ENCODE measurements at regions not wholly inside any gene's neighbourhood (a gene's known extent, or its start where the extent isn't known, plus 50 kb on each side); places are given as distances from the start of the nearest gene placed in this dataset.

GRCh38 chr5:174246743-174247142 lies 201.2 kb downstream of the NSG2 start:
- ChIA-PET POLR2A (interaction anchor here (0.8 kb wide), 1 partner anchor 9 kb away, joined by 3 read pairs; no protein-coding TSS in a partner anchor), CTCF (ENCODE audit: unreplicated experiment) (no interaction called here)
- no peak overlapping the region for H3K27ac ChIP-seq (ENCODE audit: low read depth, low read length, poor library complexity, severe bottlenecking)
- no peak for TF ChIP-seq CTCF (conservative IDR thresholded peaks at IDR 0.05; ENCODE audit: low read length)
- TF ChIP-seq EZH2phosphoT487 (IDR thresholded peaks at IDR 0.05; ENCODE audit: borderline replicate concordance, low read depth, low read length): no peak
- H3K9me3 ChIP-seq (ENCODE audit: low read length): no peaks in the 10 kb centered on the region
- H3K4me1 ChIP-seq (ENCODE audit: insufficient read depth, low read length, poor library complexity, severe bottlenecking): no peaks in the 10 kb centered on the region
- H3K4me3 ChIP-seq (ENCODE audit: low read depth, low read length, poor library complexity, severe bottlenecking): no peak overlapping the region
- no peaks in the 10 kb centered on the region for H3K79me2 ChIP-seq (ENCODE audit: insufficient read depth, low read depth, low read length)
- H4K20me1 ChIP-seq (ENCODE audit: insufficient read depth, low read length): no peaks in the 10 kb centered on the region
- H3K9me2 ChIP-seq (ENCODE audit: insufficient read depth, low read length): no peaks in the 10 kb centered on the region
- H2AFZ ChIP-seq (ENCODE audit: low read length): no peak overlapping the region
- intact Hi-C loops (cut with micrococcal nuclease; ENCODE audit: unreplicated experiment): no loop called here
- no peak overlapping the region for H3K4me2 ChIP-seq (ENCODE audit: low read length)
- DNase-seq (ENCODE audit: low spot score): no peak
- BruUV-seq (replicated peaks): no TSS peak
- no peaks in the 10 kb centered on the region for H3K36me3 ChIP-seq (ENCODE audit: insufficient read depth, low read length)

GRCh38 chr5:174247301-174247700 lies 201.8 kb downstream of the NSG2 start:
- Histone ChIP-seq H3K4me1 (ENCODE audit: insufficient read depth, low read length, poor library complexity, severe bottlenecking) (no peaks in the 10 kb centered on the region), H3K4me2 (ENCODE audit: low read length) (no peak overlapping the region), H3K27ac (ENCODE audit: low read depth, low read length, poor library complexity, severe bottlenecking) (no peak overlapping the region), H3K9me2 (ENCODE audit: insufficient read depth, low read length) (no peaks in the 10 kb centered on the region), H3K79me2 (ENCODE audit: insufficient read depth, low read depth, low read length) (no peaks in the 10 kb centered on the region), H2AFZ (ENCODE audit: low read length) (no peak overlapping the region), H4K20me1 (ENCODE audit: insufficient read depth, low read length) (no peaks in the 10 kb centered on the region), H3K9me3 (ENCODE audit: low read length) (no peaks in the 10 kb centered on the region), H3K36me3 (ENCODE audit: insufficient read depth, low read length) (no peaks in the 10 kb centered on the region), H3K4me3 (ENCODE audit: low read depth, low read length, poor library complexity, severe bottlenecking) (no peak overlapping the region)
- BruUV-seq (replicated peaks): no TSS peak
- no peak for DNase-seq (ENCODE audit: low spot score)
- CTCF ChIA-PET (ENCODE audit: unreplicated experiment): no interaction called here
- intact Hi-C loops (cut with micrococcal nuclease; ENCODE audit: unreplicated experiment): no loop called here
- POLR2A ChIA-PET: interaction anchor here (0.8 kb wide), 1 partner anchor 10 kb away, joined by 3 read pairs; no protein-coding TSS in a partner anchor
- TF ChIP-seq EZH2phosphoT487 (IDR thresholded peaks at IDR 0.05; ENCODE audit: borderline replicate concordance, low read depth, low read length) (no peak), CTCF (conservative IDR thresholded peaks at IDR 0.05; ENCODE audit: low read length) (no peak)

- ChIA-PET POLR2A (interaction anchor here (1.0 kb wide), 1 partner anchor 10 kb away, joined by 3 read pairs; no protein-coding TSS in a partner anchor), CTCF (ENCODE audit: unreplicated experiment) (no interaction called here)
- H3K9me2 ChIP-seq (ENCODE audit: insufficient read depth, low read length): no peaks in the 10 kb centered on the region
- no peaks in the 10 kb centered on the region for H4K20me1 ChIP-seq (ENCODE audit: insufficient read depth, low read length)
- intact Hi-C loops (cut with micrococcal nuclease; ENCODE audit: unreplicated experiment): no loop called here
- H3K4me3 ChIP-seq (ENCODE audit: low read depth, low read length, poor library complexity, severe bottlenecking): no peak overlapping the region
- no peaks in the 10 kb centered on the region for H3K79me2 ChIP-seq (ENCODE audit: insufficient read depth, low read depth, low read length)
- no peak overlapping the region for H3K4me2 ChIP-seq (ENCODE audit: low read length)
- H3K36me3 ChIP-seq (ENCODE audit: insufficient read depth, low read length): no peaks in the 10 kb centered on the region
- no peak overlapping the region for H3K27ac ChIP-seq (ENCODE audit: low read depth, low read length, poor library complexity, severe bottlenecking)
- BruUV-seq (replicated peaks): no TSS peak
- H3K4me1 ChIP-seq (ENCODE audit: insufficient read depth, low read length, poor library complexity, severe bottlenecking): no peaks in the 10 kb centered on the region
- no peak for DNase-seq (ENCODE audit: low spot score)
- H2AFZ ChIP-seq (ENCODE audit: low read length): no peak overlapping the region
- H3K9me3 ChIP-seq (ENCODE audit: low read length): no peaks in the 10 kb centered on the region
- TF ChIP-seq EZH2phosphoT487 (IDR thresholded peaks at IDR 0.05; ENCODE audit: borderline replicate concordance, low read depth, low read length): no peak
Measured at GRCh38 chr5:174251305-174252000, 205.9 kb downstream of the NSG2 start.

Measured in OCI-LY7 (cell line).